Midbrain (tissue), 1 donor: ENCODE measurements at regions not wholly inside any gene's neighbourhood (a gene's known extent, or its start where the extent isn't known, plus 50 kb on each side); places are given as distances from the start of the nearest gene placed in this dataset.
"Not testable (repeated sequence)": the region's sequence is repeated elsewhere in the genome, so short reads cannot be mapped to it uniquely, and the experiment has no call there.

Experiments used
- DNase-seq: peaks from one replicate; lab custom pipeline; 2025; lab: John Stamatoyannopoulos, UW

- no peak for DNase-seq
Measured at GRCh38 chr9:135294836-135295235, 184.7 kb upstream of the PPP1R26 start.

GRCh38 chr9:135295551-135296300 is 183.9 kb upstream of the PPP1R26 start:
- DNase-seq: no peak

- no peak for DNase-seq
Measured at GRCh38 chr9:135296735-135297455, 182.7 kb upstream of the PPP1R26 start.

GRCh38 chr9:135297456-135298075 is 182.0 kb upstream of the PPP1R26 start:
- no peak for DNase-seq

- no peak for DNase-seq
Measured at GRCh38 chr9:135299239-135299590, 180.4 kb upstream of the PPP1R26 start.

- DNase-seq: no peak
Measured at GRCh38 chr9:135299651-135300345, 179.8 kb upstream of the PPP1R26 start.

- DNase-seq: no peak
Measured at GRCh38 chr9:135300346-135301141, 179.0 kb upstream of the PPP1R26 start.

GRCh38 chr9:135301271-135302263 is 178.0 kb upstream of the PPP1R26 start:
- no peak for DNase-seq

GRCh38 chr9:135302329-135303279 is 177.0 kb upstream of the PPP1R26 start:
- no peak for DNase-seq

GRCh38 chr9:135303280-135303647 is 176.3 kb upstream of the PPP1R26 start:
- DNase-seq: no peak

GRCh38 chr9:135303865-135304499 is 175.6 kb upstream of the PPP1R26 start:
- no peak for DNase-seq

- no peak for DNase-seq
Measured at GRCh38 chr9:135304886-135305285, 174.7 kb upstream of the PPP1R26 start.

- no peak for DNase-seq
Measured at GRCh38 chr9:135305546-135306180, 173.9 kb upstream of the PPP1R26 start.

- DNase-seq: no peak
Measured at GRCh38 chr9:135306699-135307098, 172.9 kb upstream of the PPP1R26 start.

- DNase-seq: no peak
Measured at GRCh38 chr9:135307300-135307699, 172.3 kb upstream of the PPP1R26 start.

- not testable (repeated sequence) for DNase-seq
Measured at GRCh38 chr9:135307919-135308318, 171.7 kb upstream of the PPP1R26 start.

GRCh38 chr9:135308821-135309762 is 170.5 kb upstream of the PPP1R26 start:
- no peak for DNase-seq
